ENCODE measurements at regions not wholly inside any gene's neighbourhood (a gene's known extent, or its start where the extent isn't known, plus 50 kb on each side); places are given as distances from the start of the nearest gene placed in this dataset.

GRCh38 chr13:85427416-85427815 lies 371.8 kb downstream of the SLITRK6 start:
- TF ChIP-seq CTCF (IDR thresholded peaks at IDR 0.05) (no peak), EZH2 (IDR thresholded peaks at IDR 0.05) (no peak)
